NCI-H82 treated with DMSO at 0.1 percent for 48 hours (cell line): ENCODE measurements at regions not wholly inside any gene's neighbourhood (a gene's known extent, or its start where the extent isn't known, plus 50 kb on each side); places are given as distances from the start of the nearest gene placed in this dataset.

ENCODE experiments used
- DNase-seq: peaks from one replicate; lab custom pipeline; 2025; ENCODE audit not compliant: unreplicated experiment; lab: John Stamatoyannopoulos, UW

- DNase-seq = no peak
Measured at GRCh38 chr2:23286758-23287704, 97.9 kb upstream of the KLHL29 start.

GRCh38 chr2:23289671-23290070 is 95.3 kb upstream of the KLHL29 start:
- no peak for DNase-seq

GRCh38 chr2:23291239-23291638 is 93.7 kb upstream of the KLHL29 start:
- no peak for DNase-seq

- no peak for DNase-seq
Measured at GRCh38 chr2:23292024-23292423, 93.0 kb upstream of the KLHL29 start.

- DNase-seq = no peak
Measured at GRCh38 chr2:23293063-23293462, 91.9 kb upstream of the KLHL29 start.

- no peak for DNase-seq
Measured at GRCh38 chr2:23293731-23294130, 91.2 kb upstream of the KLHL29 start.

- DNase-seq = no peak
Measured at GRCh38 chr2:23294238-23294637, 90.7 kb upstream of the KLHL29 start.

GRCh38 chr2:23296691-23297090 is 88.3 kb upstream of the KLHL29 start:
- DNase-seq = no peak

GRCh38 chr2:23297112-23297511 is 87.9 kb upstream of the KLHL29 start:
- DNase-seq = no peak

- DNase-seq = no peak
Measured at GRCh38 chr2:23298551-23298950, 86.4 kb upstream of the KLHL29 start.

- DNase-seq = no peak
Measured at GRCh38 chr2:23299476-23300195, 85.3 kb upstream of the KLHL29 start.

- no peak for DNase-seq
Measured at GRCh38 chr2:23301136-23301535, 83.8 kb upstream of the KLHL29 start.

GRCh38 chr2:23302591-23302990 is 82.4 kb upstream of the KLHL29 start:
- no peak for DNase-seq

- no peak for DNase-seq
Measured at GRCh38 chr2:23306401-23306800, 78.6 kb upstream of the KLHL29 start.

GRCh38 chr2:23311186-23311585 is 73.8 kb upstream of the KLHL29 start:
- no peak for DNase-seq

- DNase-seq = peak; percentile 15
Measured at GRCh38 chr2:23312996-23313606, 71.9 kb upstream of the KLHL29 start.

GRCh38 chr2:23314687-23315086 is 70.3 kb upstream of the KLHL29 start:
- no peak for DNase-seq

- DNase-seq = no peak
Measured at GRCh38 chr2:23320058-23320457, 64.9 kb upstream of the KLHL29 start.

GRCh38 chr2:23321751-23322150 is 63.2 kb upstream of the KLHL29 start:
- no peak for DNase-seq

- DNase-seq = no peak
Measured at GRCh38 chr2:23322567-23323197, 62.3 kb upstream of the KLHL29 start.

- DNase-seq = no peak
Measured at GRCh38 chr2:23323198-23323916, 61.6 kb upstream of the KLHL29 start.
